Fibroblast of skin of abdomen (primary cell): ENCODE measurements at regions not wholly inside any gene's neighbourhood (a gene's known extent, or its start where the extent isn't known, plus 50 kb on each side); places are given as distances from the start of the nearest gene placed in this dataset.
A peak's percentile ranks its signal among the peaks of the same experiment; 100 is the strongest.

Source experiments
- DNase-seq: peaks from one replicate; pipeline ENCODE4 v3.0.0-alpha.2; 2013

DNA sequence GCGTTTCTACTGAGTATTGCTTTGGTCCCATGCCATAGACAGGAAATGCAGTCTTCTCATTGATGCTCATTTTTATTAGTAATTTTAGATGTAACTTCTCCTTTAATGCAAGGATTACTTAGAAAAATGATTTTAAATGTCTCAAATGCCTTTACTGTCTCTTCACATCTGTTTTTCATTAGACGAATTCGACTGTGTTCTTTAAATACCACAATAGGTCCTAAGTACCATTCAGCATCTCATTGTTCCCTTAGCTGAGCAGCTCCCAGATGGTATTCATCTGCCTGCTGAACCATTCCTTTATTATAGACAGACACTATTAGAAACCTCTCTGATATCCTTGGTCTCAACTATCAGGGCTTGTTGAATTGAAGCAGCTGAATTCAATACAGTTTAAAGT, 113.6 kb downstream of the LSMEM1 start:
- peak; percentile 90 for DNase-seq

DNA sequence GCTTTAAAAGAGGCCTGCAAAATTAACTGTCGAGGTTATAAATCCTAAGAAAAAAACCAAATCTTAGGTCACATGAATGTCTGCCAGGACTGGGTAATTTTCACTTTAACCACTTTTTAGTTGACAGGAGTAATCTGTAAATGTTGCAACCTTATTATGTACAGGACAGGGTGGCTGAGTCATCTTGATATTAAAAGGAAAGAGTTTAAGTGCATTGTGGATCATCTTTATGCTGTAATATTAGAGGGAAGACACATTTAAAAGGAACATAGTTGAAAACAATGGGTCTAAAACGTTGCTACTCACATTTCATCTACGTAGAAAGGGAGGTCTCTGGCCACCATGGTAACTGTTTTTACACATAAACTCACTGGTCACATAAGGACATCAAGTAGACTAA, 115.5 kb downstream of the LSMEM1 start:
- peak; percentile 73 for DNase-seq

DNA sequence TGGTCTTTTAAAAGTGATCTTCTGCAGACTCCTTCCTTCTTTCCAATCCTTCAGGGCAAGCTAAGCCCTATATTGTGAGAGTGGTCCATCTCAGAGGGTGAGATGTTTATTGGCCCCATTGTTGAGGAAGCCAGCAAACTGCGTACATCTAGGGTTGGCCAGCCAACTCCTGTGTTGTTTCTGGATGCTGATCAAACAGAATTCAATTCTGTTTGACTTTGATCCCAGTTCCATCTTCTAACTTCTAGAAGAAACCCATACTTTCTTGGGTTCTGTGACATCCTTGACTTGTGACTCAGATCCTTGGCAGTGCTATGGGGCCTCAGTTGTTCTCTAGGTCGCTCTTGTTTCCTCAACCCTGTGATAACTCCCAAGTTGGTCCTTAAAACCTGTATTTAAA, 116.2 kb downstream of the LSMEM1 start:
- DNase-seq = no peak

DNA sequence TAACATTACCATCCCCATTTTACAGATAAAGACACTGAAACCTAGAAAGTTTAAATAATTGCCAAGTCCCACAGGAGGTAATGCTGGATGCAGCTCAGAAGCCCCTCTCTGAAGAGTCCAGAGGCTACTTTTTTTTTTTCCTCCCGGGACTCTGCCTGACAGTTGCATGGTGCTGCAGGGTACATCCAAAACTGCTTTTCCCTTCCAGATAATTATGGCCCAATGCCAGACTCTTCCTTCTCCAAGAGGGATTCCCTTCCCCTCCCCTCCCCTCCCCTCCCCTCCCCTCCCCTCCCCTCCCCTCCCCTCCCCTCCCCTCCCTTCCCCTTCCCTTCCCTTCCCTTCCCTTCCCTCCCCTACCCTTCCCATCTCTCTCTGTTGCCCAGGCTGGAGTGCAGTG, 122.9 kb downstream of the LSMEM1 start:
- DNase-seq = no peak

DNA sequence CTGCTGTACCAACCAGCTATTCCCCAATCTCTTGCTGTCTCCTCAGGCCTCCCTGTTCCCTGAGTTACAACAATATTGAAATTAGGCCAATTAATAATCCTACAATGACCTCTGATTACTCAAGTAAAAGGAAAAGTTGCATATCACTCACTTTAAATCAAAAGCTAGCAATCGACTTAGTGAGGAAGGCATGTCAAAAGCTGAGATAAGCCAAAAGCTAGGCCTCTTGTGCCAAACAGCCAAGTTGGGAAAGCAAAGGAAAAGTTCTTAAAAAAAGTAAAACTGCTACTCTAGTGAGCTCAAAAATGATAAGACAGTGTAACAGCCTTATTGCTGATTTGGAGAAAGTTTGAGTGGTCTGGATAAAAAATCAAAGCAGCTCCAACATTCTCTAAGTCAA, 129.8 kb downstream of the LSMEM1 start:
- no peak for DNase-seq

DNA sequence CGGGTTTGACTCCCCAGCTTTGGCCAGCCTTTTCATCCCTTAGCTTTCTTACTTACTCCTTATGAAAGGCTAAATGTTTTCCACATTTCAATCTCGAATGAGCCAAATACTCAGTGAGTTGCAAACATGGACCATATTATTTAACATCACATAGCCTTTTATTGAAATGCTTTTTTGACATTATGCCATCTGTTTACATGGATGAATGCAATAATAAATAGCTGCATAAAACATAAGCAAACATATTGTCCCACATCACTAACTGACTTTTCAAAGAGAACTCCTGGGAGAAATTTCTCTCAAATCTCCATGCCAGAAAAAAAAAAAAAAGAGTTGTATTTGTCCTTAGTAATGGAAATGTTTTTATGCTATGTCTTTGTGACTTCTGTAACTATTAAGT, 134.9 kb downstream of the LSMEM1 start:
- DNase-seq = no peak

DNA sequence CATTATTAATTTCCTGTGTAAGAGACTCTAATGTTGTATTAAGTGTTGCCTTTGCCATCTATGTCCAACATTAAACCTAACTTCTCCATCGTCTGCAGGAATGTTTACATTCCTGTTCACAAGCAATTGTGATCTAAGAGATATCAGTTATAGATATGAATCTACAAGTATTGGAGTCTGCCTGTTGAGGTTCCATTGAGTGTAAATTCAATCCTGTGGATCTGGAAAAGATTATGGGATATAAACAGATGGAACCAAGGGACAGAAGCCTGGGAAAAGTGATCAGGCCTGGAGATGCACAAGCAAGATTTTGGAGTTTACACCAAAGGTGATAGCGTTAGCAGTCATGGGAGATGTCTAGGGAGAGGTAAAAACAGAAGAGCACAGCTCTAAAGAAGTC, 135.5 kb downstream of the LSMEM1 start:
- no peak for DNase-seq

DNA sequence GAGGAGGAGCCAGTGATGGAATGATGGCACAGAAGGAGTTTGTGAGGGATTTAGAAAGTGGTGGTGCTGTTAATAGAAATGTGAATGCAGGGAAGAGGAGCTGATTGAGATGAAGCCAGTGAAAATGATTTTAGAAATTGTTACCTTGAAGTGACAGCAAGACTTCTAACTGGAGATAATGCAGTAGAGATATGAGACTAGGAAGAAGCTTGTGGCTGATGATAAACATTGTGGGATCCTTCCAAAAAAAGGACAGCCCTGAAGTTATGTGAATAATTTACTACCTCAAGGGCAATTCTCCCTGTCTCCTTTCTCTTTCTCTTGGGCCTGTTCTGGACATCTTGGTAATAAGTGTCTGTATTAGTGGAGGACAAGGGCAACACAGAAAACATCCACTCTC, 138.6 kb downstream of the LSMEM1 start:
- no peak for DNase-seq

DNA sequence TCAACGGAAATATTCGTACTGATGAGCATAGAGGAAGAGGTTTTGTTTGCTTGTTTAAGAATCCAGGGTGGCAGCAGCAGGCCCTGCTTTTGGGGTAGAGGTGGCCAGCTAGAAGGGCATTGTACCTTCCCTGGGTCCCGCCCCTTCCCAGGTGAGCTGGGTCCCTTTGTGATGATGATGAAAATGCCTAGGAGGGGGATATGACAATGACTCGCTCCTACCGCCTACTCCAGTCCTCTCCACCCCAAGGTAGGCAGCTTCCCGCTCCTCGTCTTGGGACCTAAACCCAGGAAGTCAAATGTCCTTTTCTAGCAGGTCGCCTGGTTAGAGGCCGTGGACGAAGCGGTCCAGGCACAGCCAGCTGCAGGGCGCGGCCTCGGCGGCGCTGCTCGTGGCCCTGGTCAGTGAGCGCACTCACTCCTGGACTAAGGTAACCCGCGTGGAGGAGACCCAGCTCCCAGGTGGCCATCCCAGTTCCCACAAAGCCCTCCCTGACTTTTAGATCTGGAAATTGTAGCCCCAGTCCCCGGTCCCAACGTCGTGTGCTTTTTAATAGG, 141.4 kb downstream of the LSMEM1 start:
- DNase-seq = no peak

DNA sequence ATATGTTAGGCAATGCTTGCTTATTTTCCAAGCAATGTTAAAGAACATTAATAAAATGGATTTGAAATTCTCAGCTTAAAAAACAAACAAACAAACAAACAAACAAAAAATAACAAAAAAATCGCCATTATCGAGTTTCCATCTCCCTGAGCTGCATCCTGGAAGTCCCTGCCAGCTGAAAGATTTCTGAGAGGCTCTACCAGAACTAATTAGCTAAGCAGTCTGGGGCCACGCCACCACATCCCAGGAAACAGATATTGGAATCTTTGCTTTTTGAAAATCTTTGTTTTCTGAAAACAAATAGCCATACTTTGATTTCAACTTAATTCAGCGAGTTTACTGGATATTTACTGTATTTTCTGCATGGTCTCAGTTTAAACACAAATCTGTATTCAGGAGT, 143.6 kb downstream of the LSMEM1 start:
- DNase-seq = no peak

DNA sequence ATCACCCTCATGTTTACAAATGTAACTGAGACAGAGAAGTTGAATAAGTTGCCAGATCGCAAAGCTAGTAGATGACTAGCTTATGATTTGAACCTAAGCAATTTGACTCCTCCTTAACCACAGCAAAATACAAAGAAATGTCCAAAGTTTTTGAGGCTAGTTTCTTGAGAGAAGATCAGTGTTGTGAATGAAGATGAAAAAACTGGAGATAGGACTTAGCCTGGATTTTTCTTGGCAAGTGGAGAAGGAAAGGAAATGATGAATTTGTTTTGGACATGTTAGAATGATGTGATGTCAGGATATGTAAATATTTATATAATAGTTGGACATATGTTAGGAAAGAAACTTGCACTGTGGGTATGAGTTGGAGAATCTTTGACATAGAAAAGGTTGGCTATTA, 149.8 kb downstream of the LSMEM1 start:
- peak; percentile 6 for DNase-seq

DNA sequence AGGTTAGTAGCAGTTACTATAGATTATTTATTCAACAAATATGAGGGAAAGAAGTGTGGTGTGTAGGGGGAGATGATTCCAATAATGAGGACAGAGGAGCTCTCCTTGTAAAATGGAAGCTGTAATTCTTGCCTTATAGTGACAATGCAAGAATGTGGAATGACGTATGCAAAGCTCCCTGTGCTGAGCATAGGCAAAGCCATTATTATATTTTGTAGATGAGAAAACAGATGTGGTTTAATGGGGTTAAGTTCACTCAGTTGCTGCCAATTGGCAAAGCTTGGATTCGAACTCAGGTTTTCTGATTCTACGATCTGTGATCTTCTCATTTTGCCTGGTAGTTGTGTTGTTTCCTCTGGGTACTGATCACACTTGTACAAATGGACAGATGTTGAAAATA, 153.3 kb downstream of the LSMEM1 start:
- no peak for DNase-seq

DNA sequence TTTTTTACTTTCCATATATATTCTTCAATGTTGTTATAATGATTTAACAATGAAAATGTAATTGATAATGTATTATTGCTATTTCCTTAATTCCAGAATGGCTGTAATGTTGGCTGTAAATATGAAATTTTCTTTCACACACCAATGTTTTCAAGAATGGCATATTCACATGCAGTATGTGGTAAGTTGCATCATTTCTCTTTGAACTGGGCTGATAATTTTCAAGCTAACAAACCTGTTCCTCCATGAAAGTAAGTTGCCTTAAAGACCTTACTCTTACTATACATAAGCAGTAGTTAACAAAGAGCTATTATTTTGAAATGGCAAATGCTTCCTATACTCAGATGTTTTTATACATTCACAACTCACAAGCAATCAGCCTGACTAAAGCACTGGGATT, 154.5 kb downstream of the TMEM168 start:
- DNase-seq = no peak

DNA sequence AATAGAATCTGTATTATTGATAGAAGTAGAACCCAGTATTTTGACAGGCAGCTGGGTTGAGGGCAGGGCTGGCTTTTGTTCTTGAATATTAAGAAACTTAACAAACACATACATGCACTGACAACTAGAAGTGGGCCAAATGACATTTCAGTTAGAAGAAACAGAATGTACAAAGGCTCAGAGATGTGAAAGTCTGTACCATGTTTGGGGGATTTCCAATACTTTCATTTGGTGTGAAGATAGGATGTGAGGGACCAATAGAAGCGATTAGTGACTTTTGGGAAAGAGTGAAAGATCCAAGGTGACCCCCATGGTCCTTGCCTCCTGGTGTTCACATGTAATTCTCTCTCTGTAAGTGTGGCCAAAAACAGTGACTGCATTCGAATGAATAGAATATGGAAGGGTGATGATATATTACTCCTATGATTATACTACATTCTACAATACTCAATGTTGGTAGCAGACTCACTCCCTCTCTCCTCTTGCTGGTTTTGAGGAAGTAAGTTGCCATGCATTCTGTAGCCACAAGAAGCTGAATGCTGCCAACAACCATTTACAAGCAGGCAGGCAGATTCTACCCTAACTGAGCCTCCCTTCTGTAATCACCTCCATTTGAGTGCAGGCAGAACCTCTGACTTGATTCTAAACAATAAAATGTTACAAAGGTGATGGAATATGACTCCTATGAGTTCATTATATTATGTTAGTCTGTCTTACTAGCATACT, 151.4 kb downstream of the TMEM168 start:
- no peak for DNase-seq

DNA sequence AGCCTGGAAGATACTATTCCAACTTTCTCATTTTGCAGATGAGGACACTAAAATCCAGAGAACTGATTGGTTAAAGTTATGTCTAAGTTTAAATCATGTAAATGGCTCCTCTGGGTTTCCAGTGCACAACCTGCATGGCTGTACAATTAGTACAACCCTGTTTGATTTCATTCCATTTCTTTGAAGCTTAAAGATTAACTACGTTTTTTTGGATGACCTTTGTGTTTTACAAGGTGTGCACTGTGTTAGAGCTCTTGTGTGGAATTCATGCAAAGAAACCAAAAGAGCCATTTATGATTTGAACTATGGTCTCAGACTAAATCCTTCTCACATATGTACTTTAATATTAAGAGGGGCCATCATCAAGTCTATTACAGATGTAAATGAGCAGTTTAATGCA, 149.5 kb downstream of the TMEM168 start:
- DNase-seq = no peak

DNA sequence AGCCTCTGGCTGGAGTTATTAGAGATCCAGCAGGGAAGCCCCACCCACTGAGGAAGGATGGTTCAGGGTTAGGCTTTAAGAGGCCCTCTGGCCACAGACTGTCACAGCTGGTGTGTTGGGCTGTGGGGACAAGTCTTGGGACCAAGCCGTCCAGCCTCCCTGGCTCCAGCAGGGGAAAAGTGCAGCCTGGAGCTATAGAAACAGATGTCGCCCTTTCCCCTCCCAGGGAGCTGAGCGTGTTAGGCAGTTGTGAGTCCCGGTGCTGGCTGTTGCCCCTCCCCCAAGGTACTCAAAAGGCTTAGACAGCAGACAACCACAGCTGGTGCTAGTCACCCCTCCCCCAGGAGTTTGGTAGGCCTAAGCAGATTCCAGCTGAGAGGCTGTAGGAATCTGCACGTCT, 143.4 kb downstream of the TMEM168 start:
- DNase-seq = no peak

DNA sequence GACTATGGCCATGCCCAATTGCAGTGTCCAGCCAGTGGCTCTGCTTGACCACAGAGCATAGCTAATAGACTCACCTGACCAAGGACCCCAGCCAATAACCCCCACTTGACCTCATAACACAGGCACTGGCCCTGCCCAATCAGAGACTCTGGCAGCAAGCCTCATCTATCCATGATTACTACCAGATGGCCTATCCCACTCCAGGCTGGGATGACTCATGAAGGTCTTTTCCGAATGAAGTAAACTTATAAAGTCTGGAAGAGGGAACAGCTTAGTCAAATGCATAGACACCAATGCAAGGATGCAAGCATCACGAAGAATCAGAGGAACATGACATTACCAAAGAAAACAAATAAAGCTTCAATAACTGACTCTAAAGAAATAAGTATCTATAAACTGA, 141.4 kb downstream of the TMEM168 start:
- no peak for DNase-seq

DNA sequence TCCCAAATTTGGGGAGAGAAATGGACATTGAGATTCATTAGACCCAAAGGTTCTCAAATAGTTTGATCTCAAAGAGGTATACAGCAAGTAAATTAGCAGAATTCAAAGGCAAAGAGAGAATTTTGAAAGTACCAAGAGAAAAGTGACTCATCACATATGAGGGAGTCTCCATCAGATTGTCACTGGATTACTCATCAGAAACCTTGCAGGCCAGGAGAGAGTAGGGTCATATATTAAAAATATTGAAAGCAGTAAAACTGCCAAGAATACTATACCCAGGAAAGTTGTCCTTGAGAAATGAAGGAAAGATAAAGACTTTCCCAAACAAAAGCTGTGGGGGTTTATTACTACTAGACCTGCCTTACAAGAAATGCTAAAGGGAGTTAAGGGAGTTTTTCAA, 140.6 kb downstream of the TMEM168 start:
- DNase-seq = no peak

DNA sequence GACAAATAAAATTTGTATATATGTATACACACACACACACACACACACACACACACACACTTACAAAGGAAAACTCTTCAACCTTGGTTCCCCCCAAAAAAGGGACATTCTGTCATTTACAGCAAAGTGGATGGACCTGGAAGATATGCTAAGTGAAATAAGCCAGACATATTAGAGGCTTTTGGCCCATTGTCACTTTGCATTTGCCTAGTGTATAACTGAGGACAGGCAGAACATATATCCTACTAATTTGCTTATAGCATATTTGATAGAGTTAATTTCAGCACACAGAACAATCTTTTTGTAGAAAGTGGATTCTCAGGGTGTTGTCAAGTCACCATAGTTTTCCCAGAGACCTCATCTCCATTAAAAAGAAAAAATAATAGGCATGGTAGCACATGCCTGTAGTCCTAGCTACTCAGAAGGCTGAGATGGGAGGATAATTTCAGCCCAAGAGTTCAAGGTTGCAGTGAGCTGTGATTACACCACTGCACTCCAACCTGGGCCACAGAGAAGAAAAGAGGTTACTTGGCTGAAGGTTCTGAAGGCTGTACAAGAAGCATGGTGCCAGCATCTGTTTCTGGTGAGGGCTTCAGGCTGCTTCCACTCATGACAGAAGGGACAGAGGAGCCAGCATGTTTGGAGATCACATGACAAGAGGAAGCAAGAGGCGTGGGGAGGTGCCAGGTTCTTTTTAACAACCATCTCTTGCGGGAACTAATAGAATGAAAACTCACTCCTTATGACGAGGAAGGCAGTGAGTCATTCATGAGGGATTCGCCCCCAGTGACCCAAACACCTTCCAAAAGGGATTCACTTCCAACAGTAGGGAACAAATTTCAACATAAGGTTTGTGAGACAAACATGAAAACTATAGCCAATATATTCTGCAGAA, 135.6 kb downstream of the TMEM168 start:
- no peak for DNase-seq

DNA sequence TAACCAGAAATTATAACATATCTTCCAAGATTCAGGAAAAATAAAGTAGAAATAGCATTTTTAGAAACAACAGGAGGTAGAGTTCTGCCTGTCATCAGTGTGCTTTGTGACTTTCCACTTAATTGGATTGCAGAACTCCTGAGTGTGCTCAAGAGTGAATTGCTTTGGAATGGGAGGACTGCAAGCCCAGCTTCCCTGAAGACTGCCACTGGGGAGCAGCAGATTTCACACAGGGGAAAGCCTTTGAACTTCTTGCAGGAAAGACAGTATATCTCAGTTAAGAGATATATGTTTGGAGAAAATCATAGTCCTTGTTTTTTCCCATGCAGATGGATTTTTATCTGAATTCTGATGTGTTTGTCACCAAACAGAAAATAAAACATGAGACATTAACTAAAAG, 124.5 kb downstream of the TMEM168 start:
- DNase-seq = no peak

DNA sequence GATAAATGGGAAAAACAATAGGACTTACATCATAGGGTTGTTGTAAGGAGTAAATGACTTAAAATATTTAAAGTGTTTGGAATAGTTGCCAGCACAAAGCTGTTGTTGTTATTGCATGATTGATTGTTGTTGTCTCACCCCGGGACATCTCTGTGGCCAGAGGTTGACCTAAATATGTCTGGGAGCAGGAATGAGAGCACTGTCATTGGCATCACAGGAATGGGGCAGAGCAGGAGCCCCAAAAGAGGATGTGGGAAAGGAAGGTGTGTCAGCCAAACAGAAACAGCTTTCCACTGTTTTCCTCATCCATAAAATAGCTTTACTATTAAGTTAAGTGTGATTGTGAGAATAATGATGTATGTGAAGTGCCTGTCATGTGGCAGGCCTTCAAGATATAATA, 121.6 kb downstream of the TMEM168 start:
- DNase-seq = no peak

DNA sequence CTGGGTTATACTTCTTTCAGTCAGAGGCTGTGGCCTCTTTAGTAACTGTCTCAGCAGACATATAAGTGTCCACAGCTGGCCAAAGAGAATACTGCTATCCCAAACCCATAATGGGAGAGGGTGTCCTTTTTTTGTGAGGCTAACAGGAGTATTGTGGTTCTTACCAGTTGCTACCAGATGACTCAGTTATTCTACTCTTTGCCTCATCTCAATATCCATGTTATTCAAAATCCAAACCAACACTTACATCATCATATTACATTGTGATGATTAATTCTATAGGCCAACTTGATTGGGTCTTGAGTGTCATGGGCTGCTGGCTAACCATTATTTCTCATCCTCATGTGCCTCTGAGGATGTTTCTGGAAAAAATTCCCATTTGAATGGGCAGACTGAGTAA, 120.9 kb downstream of the TMEM168 start:
- DNase-seq = no peak

DNA sequence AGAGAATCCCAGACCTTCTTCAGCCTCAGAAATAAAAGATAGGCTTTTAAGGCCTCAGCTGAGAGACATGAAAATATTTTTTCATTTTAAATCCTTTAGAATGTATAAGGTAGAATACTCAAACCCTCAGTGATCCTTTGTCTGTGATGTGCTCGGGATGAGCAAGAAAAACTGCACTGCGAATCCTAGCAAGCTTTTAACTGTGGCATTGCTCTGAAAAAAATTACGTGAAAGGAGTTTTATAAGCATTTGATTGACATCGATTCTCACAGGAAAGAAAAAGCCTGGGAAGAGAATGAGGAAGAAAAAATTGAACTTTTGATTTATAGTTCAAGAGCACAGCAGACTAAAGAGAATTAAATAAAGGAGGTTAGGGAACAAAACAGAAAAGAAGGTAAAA, 120.0 kb downstream of the TMEM168 start:
- no peak for DNase-seq

DNA sequence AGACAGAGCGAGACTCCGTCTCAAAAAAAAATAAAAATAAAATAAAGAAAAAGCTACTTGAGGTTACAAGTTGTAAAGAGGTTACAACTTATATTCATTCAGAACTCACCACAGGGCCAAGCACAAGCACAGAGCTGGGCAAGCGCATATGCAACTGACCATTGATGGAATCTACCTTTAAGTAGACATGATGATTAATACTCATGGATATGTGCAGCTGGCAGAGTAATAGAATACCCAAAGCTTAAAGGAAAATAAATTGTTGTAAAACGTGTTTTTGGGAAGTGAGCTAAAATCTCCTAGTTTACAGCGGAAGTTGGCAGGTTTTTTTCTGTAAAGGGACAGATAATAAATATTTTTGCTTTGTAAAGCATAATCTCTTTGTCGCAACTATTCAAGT, 111.6 kb downstream of the TMEM168 start:
- no peak for DNase-seq
